Natural killer cell (primary cell): ENCODE measurements at regions not wholly inside any gene's neighbourhood (a gene's known extent, or its start where the extent isn't known, plus 50 kb on each side); places are given as distances from the start of the nearest gene placed in this dataset.

Source experiments
- ATAC-seq, 3 donors: fragments of 150-1000 bp in 2 of 3; fragments of 200-7000 bp in 1 of 3; cut with Tn5 transposase; 1 replicate in 1 of 3; 2 replicates in 2 of 3; pipeline ENCODE4 v1.10.0; 2021; ENCODE audit warnings: mild to moderate bottlenecking in 2 of 3, moderate library complexity in 2 of 3
- DNase-seq, 2 donors: peaks; one replicate each; pipeline versions ENCODE4 v3.0.0 to v3.0.0-alpha.2; 2013 to 2021; ENCODE audit warnings: mixed read lengths in 1 of 2
- H3K27ac ChIP-seq: one replicate; pipeline ENCODE4 v1.5.1; 2013; ENCODE audit warnings: mild to moderate bottlenecking, low read length
- H3K27me3 ChIP-seq: one replicate; pipeline ENCODE4 v1.6.1; 2013; ENCODE audit warnings: low read length; ENCODE audit not compliant: control insufficient read depth, insufficient read depth
- H3K36me3 ChIP-seq: one replicate; pipeline ENCODE4 v1.6.1; 2013; ENCODE audit warnings: low read length; ENCODE audit not compliant: control insufficient read depth, insufficient read depth
- H3K4me1 ChIP-seq: one replicate; pipeline ENCODE4 v1.6.1; 2013; ENCODE audit warnings: low read length; ENCODE audit not compliant: control insufficient read depth, insufficient read depth
- H3K4me3 ChIP-seq: one replicate; pipeline ENCODE4 v1.5.1; 2013; ENCODE audit warnings: low read length
- H3K9me3 ChIP-seq: one replicate; pipeline ENCODE4 v1.6.1; 2013; ENCODE audit warnings: low read length; ENCODE audit not compliant: control insufficient read depth, insufficient read depth
- H3K27ac Mint-ChIP-seq, 2 donors: one replicate each; pipeline ENCODE4 v1.8.0; 2022; ENCODE audit warnings: mild to moderate bottlenecking in 2 of 2, mixed read lengths in 2 of 2, moderate library complexity in 1 of 2
- H3K27me3 Mint-ChIP-seq, 2 donors: one replicate each; pipeline ENCODE4 v1.8.0; 2022; ENCODE audit warnings: low read depth in 2 of 2, mixed read lengths in 2 of 2
- H3K36me3 Mint-ChIP-seq: one replicate; pipeline ENCODE4 v1.8.0; 2022; ENCODE audit warnings: mixed read lengths
- H3K4me1 Mint-ChIP-seq, 2 donors: one replicate each; pipeline ENCODE4 v1.8.0; 2022; ENCODE audit warnings: mixed read lengths in 2 of 2
- H3K4me3 Mint-ChIP-seq: one replicate; pipeline ENCODE4 v1.8.0; 2022; ENCODE audit warnings: mild to moderate bottlenecking, moderate library complexity, mixed read lengths
- H3K9me3 Mint-ChIP-seq, 2 donors: one replicate each; pipeline ENCODE4 v1.8.0; 2022; ENCODE audit warnings: mixed read lengths in 2 of 2
- WGBS: methylation state at CpG from one replicate; pipeline ENCODE4 v1.1.7; 2013; ENCODE audit warnings: missing lambda C conversion rate; ENCODE audit not compliant: insufficient coverage; 5-methylcytosine and 5-hydroxymethylcytosine counted together
- intact Hi-C: fragments of 100-400 bp; cut with micrococcal nuclease; formaldehyde crosslinking; loops from one replicate; pipeline ENCODE4 v1.14.2; 2022
- TF ChIP-seq, protein P1 (sequence below): fragments of 200-600 bp; IDR thresholded peaks from one replicate; pipeline ENCODE4 v1.8.0; 2022; ENCODE audit warnings: antibody characterized with exemption

DNA sequence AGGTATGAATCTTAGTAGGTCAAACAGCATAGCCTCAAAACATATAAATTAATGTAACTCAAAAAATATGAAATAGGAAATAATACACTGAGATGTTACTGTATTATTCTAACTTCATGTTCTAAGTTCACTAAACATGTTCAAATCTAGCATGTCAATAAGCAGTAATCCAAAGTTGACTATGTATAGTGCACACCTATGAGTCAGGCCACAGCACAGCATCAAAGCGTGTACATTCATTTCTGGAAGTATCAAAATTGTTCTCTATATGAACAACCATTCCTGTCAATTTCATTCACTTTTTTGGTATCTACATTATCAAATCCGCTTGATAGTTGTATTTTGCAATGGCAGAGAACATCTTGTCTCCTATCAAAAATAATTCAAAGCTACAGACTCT, 418.9 kb upstream of the POM121L12 start:
- Histone ChIP-seq H3K9me3 (peaks cover 6% of the 10 kb centered on the region), H3K36me3 (no peaks in the 10 kb centered on the region), H3K4me3 (no peak overlapping the region), H3K27me3 (no peaks in the 10 kb centered on the region), H3K27ac (no peak overlapping the region), H3K4me1 (no peaks in the 10 kb centered on the region)
- Mint-ChIP-seq H3K27ac (no peak overlapping the region), H3K4me3 (no peak overlapping the region), H3K36me3 (peaks cover 3% of the 10 kb centered on the region), H3K27me3 (no peaks in the 10 kb centered on the region), H3K4me1 (no peaks in the 10 kb centered on the region), H3K9me3 (peaks cover 12 to 14% of the 10 kb centered on the region in 2 donors)
- WGBS = 74% methylated on average over 2 of the region's 2 CpGs
- TF ChIP-seq, protein P1, sequence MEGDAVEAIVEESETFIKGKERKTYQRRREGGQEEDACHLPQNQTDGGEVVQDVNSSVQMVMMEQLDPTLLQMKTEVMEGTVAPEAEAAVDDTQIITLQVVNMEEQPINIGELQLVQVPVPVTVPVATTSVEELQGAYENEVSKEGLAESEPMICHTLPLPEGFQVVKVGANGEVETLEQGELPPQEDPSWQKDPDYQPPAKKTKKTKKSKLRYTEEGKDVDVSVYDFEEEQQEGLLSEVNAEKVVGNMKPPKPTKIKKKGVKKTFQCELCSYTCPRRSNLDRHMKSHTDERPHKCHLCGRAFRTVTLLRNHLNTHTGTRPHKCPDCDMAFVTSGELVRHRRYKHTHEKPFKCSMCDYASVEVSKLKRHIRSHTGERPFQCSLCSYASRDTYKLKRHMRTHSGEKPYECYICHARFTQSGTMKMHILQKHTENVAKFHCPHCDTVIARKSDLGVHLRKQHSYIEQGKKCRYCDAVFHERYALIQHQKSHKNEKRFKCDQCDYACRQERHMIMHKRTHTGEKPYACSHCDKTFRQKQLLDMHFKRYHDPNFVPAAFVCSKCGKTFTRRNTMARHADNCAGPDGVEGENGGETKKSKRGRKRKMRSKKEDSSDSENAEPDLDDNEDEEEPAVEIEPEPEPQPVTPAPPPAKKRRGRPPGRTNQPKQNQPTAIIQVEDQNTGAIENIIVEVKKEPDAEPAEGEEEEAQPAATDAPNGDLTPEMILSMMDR = no peak
- intact Hi-C loops = no loop called here
- DNase-seq = no peak
- no peak for ATAC-seq

GRCh38 chr7:52615021-52615695, 420.3 kb upstream of the POM121L12 start:
- Histone ChIP-seq H3K27me3 (no peaks in the 10 kb centered on the region), H3K27ac (no peak overlapping the region), H3K9me3 (peaks cover 13% of the 10 kb centered on the region), H3K4me1 (no peaks in the 10 kb centered on the region), H3K36me3 (no peaks in the 10 kb centered on the region), H3K4me3 (no peak overlapping the region)
- H3K9me3 Mint-ChIP-seq = peaks cover 14 to 18% of the 10 kb centered on the region in 2 donors
- no peak for DNase-seq
- H3K27me3 Mint-ChIP-seq = no peaks in the 10 kb centered on the region
- no peaks in the 10 kb centered on the region for H3K4me1 Mint-ChIP-seq
- H3K4me3 Mint-ChIP-seq = no peak overlapping the region
- H3K27ac Mint-ChIP-seq = no peak overlapping the region
- ATAC-seq = no peak
- H3K36me3 Mint-ChIP-seq = peaks cover 7% of the 10 kb centered on the region
- TF ChIP-seq, protein P1 = no peak
- intact Hi-C loops = no loop called here
- 86% methylated on average over 2 of the region's 2 CpGs for WGBS

- intact Hi-C loops = no loop called here
- no peak overlapping the region for H3K4me3 ChIP-seq
- Mint-ChIP-seq H3K4me1 (no peaks in the 10 kb centered on the region), H3K36me3 (peaks cover 7% of the 10 kb centered on the region), H3K9me3 (peaks cover 16 to 31% of the 10 kb centered on the region in 2 donors), H3K4me3 (no peak overlapping the region), H3K27me3 (no peaks in the 10 kb centered on the region), H3K27ac (no peak overlapping the region)
- H3K9me3 ChIP-seq = peaks cover 17% of the 10 kb centered on the region
- ATAC-seq (no peak), DNase-seq (no peak)
- H3K27ac ChIP-seq = no peak overlapping the region
- H3K27me3 ChIP-seq = no peaks in the 10 kb centered on the region
- TF ChIP-seq, protein P1 = no peak
- 89% methylated on average over 6 of the region's 6 CpGs for whole genome bisulfite sequencing
- H3K4me1 ChIP-seq = no peaks in the 10 kb centered on the region
- no peaks in the 10 kb centered on the region for H3K36me3 ChIP-seq
Measured at GRCh38 chr7:52609511-52609910, 425.9 kb upstream of the POM121L12 start.

GRCh38 chr7:52592698-52593097, 442.7 kb upstream of the POM121L12 start:
- Histone ChIP-seq H3K36me3 (no peaks in the 10 kb centered on the region), H3K27me3 (no peaks in the 10 kb centered on the region), H3K4me3 (no peak overlapping the region), H3K9me3 (peaks cover 11% of the 10 kb centered on the region), H3K4me1 (no peaks in the 10 kb centered on the region), H3K27ac (no peak overlapping the region)
- no peak overlapping the region for H3K4me3 Mint-ChIP-seq
- 80% methylated on average over 3 of the region's 3 CpGs for whole genome bisulfite sequencing
- peaks cover 8 to 23% of the 10 kb centered on the region in 2 donors for H3K9me3 Mint-ChIP-seq
- no peaks in the 10 kb centered on the region for H3K4me1 Mint-ChIP-seq
- no peak for ATAC-seq
- no peak for DNase-seq
- TF ChIP-seq, protein P1 = no peak
- intact Hi-C loops = no loop called here
- H3K36me3 Mint-ChIP-seq = no peaks in the 10 kb centered on the region
- H3K27ac Mint-ChIP-seq = no peak overlapping the region
- no peaks in the 10 kb centered on the region for H3K27me3 Mint-ChIP-seq
